AG04450 (cell line): ENCODE measurements at regions not wholly inside any gene's neighbourhood (a gene's known extent, or its start where the extent isn't known, plus 50 kb on each side); places are given as distances from the start of the nearest gene placed in this dataset.

Experiments used
- CTCF ChIA-PET: fragments of 300-600, 350-600 bp; formaldehyde crosslinking; extraction: SDS; loops from one replicate; lab custom pipeline; 2022; ENCODE audit warnings: antibody characterized with exemption, inconsistent platforms; lab: Charles Lee
- POLR2A ChIA-PET: fragments of 350-600 bp; formaldehyde crosslinking; extraction: SDS; loops from one replicate; lab custom pipeline; 2021; ENCODE audit warnings: antibody characterized with exemption, inconsistent platforms; lab: Yijun Ruan, JAX
- DNase-seq: peaks from one replicate; pipeline ENCODE4 v3.0.0-alpha.2; 2011; ENCODE audit warnings: low read depth, low spot score
- H3K27ac ChIP-seq: one replicate; pipeline ENCODE4 v1.5.1; 2012; ENCODE audit warnings: low read depth, low read length, control low read depth
- H3K27me3 ChIP-seq: one replicate; pipeline ENCODE4 v1.6.0; 2012; ENCODE audit warnings: low read length; ENCODE audit not compliant: control insufficient read depth, insufficient read depth
- H3K4me3 ChIP-seq: 2 replicates; pipeline ENCODE4 v1.5.1; 2011; ENCODE audit warnings: mild to moderate bottlenecking, low read depth, low read length, control low read depth
- H3K9me3 ChIP-seq: 2 replicates; pipeline ENCODE4 v1.5.1; 2012; ENCODE audit warnings: low read length; ENCODE audit not compliant: control insufficient read depth, insufficient read depth
- TF ChIP-seq, protein P1 (sequence below): IDR thresholded peaks from 2 replicates; pipeline ENCODE4 v1.5.1; 2011; ENCODE audit warnings: low read depth, low read length, control low read depth, inconsistent platforms

DNA sequence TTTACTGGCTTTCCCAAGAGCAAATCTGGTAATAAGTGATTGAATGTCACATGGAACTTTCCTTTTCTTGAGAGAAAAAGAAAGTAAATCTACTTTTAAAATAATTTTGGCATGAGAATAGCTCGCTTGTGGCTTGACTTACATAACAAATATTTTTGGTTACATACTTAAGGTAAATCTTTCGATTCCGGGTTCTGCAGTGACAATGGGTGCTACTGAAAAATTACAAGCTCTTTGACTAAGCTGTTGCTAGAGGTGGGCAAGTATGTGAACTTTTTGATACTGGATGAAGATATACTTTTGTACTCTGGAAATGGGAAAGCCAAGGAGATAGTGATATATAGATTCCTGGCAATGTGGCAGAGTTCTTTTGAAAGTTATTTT is 51.9 kb upstream of the OTOL1 start:
- POLR2A ChIA-PET: no interaction called here
- TF ChIP-seq, protein P1, sequence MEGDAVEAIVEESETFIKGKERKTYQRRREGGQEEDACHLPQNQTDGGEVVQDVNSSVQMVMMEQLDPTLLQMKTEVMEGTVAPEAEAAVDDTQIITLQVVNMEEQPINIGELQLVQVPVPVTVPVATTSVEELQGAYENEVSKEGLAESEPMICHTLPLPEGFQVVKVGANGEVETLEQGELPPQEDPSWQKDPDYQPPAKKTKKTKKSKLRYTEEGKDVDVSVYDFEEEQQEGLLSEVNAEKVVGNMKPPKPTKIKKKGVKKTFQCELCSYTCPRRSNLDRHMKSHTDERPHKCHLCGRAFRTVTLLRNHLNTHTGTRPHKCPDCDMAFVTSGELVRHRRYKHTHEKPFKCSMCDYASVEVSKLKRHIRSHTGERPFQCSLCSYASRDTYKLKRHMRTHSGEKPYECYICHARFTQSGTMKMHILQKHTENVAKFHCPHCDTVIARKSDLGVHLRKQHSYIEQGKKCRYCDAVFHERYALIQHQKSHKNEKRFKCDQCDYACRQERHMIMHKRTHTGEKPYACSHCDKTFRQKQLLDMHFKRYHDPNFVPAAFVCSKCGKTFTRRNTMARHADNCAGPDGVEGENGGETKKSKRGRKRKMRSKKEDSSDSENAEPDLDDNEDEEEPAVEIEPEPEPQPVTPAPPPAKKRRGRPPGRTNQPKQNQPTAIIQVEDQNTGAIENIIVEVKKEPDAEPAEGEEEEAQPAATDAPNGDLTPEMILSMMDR: no peak
- Histone ChIP-seq H3K27me3 (no peaks in the 10 kb centered on the region), H3K27ac (no peak overlapping the region), H3K9me3 (no peaks in the 10 kb centered on the region), H3K4me3 (no peak overlapping the region)
- CTCF ChIA-PET: no interaction called here
- DNase-seq: no peak

DNA sequence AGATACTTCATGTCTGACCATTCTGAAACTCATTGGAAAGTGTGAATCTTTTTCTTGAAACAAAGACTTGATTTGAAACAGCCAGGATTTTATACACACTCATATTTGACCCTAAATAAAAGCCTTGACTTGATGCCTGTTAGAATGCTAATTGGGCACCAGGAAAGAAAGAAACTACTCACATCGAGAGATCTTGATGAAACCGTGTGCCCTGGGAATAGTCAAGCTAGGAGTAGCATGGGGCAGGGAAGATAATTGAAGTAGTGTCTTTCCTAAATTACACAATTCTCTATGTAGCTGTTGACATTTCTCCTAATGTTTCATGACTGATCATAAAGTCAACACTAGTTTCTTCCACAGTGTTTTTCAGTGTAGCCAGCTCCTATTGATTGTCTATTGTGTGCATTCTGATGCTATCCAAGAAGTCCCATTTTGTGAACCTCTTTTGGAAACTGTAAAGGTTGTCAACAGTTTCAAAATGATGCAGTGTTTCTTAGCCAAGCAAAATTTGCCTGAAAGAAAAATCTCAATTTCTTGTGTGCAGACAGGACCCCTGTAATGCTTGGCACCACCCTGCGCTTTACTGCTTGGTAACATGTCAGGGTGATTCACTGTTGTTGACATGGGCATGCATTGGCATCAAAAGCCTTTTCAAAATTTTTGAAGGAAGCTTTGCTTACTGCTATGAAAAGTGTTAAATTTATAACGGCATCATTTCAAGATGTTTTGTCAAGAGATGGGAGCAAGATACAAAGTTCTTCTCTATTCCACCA is 52.5 kb upstream of the OTOL1 start:
- ChIA-PET POLR2A (no interaction called here), CTCF (interaction anchor here (1.2 kb wide), 1 partner anchor 169 kb away, joined by 3 read pairs; no protein-coding TSS in a partner anchor)

DNA sequence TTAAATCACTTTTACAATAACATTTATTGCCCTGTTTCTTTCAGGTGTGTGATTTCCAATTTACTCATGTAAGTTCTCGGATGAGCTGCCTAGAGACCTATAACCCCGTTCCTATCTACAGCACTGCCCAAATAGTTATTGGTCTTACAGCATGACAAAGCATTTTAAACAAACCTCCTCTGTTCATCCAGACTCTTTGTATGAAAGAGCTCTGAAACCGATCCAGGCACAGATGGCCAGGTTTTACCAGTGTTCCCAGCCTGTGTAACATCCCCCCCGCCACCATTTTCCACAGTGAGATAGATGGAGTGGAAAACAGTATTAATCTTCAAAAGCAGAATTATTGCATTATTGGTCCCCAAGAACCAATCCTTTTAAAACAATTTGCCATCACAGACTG is 59.0 kb upstream of the SPTSSB start:
- Histone ChIP-seq H3K27ac (no peak overlapping the region), H3K27me3 (no peaks in the 10 kb centered on the region), H3K9me3 (no peaks in the 10 kb centered on the region), H3K4me3 (no peak overlapping the region)
- TF ChIP-seq, protein P1: no peak
- ChIA-PET POLR2A (no interaction called here), CTCF (no interaction called here)
- no peak for DNase-seq

More for the DNA sequence above, 52.5 kb upstream of the OTOL1 start:
- Histone ChIP-seq H3K9me3 (no peaks in the 10 kb centered on the region), H3K27me3 (no peaks in the 10 kb centered on the region), H3K27ac (no peak overlapping the region), H3K4me3 (no peak overlapping the region)
- DNase-seq: no peak
- TF ChIP-seq, protein P1: no peak

DNA sequence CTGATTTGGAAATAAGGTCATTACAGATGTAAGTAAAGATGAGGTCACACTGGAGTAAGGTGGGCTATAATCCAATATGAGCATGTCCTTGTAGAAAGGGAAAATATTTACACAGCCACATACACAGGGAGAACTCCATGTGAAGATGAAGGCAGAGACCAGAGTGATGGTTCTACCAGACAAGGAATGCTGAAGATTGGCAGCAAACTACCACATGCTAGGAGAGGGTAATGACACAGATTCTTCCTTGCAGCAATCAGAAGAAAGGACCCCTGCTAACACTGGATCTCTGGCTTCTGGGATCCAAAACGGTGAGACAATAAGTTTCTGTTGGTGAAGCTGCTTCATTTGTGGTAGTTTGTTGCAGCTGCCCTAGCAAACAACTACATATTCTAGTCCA is 56.0 kb upstream of the SPTSSB start:
- ChIA-PET POLR2A (no interaction called here), CTCF (interaction anchor here (0.6 to 1.7 kb wide), 2 partner anchors 17 to 152 kb away, joined by 3 to 8 read pairs; no protein-coding TSS in a partner anchor)
- TF ChIP-seq, protein P1: no peak

DNA sequence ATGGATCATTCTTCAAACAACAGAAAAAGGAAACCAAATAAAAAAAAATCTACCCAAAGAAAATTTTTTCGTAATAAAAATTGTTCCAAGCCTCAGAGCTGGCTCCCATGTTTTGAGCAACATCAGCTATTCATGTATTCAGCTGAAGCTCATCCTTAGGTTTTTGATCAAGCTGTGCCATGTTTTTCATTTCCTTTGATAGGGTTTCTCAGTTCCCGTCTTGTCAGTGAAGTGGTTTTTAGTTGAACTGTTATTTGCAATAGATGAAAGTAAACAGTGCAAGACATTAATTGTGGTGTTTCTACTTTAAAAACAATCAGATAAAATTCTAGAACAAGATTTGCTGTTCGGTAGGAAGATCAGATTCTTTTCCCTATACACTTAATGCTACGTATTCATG is 55.4 kb upstream of the SPTSSB start:
- Histone ChIP-seq H3K27me3 (no peaks in the 10 kb centered on the region), H3K4me3 (no peak overlapping the region), H3K9me3 (no peaks in the 10 kb centered on the region), H3K27ac (no peak overlapping the region)
- ChIA-PET POLR2A (no interaction called here), CTCF (interaction anchor here (0.6 to 1.6 kb wide), 3 partner anchors 16 to 152 kb away, joined by 3 to 10 read pairs (median 3); no protein-coding TSS in a partner anchor)
- no peak for DNase-seq
- TF ChIP-seq, protein P1: no peak

More for the DNA sequence above, 56.0 kb upstream of the SPTSSB start:
- no peak overlapping the region for H3K4me3 ChIP-seq
- DNase-seq: no peak
- no peak overlapping the region for H3K27ac ChIP-seq
- H3K27me3 ChIP-seq: no peaks in the 10 kb centered on the region
- H3K9me3 ChIP-seq: no peaks in the 10 kb centered on the region
